Brain pericyte (primary cell): ENCODE measurements at regions not wholly inside any gene's neighbourhood (a gene's known extent, or its start where the extent isn't known, plus 50 kb on each side); places are given as distances from the start of the nearest gene placed in this dataset.

Experiments used
- DNase-seq: peaks from one replicate; pipeline ENCODE4 v3.0.0-alpha.2; 2012; ENCODE audit warnings: low read depth, low spot score

DNA sequence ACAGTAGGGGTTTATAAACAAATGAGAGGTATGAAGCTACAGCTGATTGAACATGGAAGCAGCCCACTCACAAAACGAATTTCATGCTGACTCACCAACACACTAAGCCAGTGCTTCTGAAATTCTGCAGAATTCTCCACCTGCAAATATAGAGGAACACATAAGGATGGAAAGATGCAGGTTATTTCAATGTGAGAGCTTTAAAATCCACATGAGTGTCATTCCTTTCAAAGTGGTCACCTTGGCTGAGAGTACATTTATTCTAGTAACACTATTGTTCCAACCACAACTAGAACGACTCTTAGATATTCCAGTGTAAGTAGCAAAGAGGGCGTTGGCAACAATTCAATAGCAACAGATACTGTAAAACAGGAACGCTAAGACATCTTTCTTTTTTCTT lies 189.9 kb upstream of the TSC22D2 start:
- DNase-seq: no peak

DNA sequence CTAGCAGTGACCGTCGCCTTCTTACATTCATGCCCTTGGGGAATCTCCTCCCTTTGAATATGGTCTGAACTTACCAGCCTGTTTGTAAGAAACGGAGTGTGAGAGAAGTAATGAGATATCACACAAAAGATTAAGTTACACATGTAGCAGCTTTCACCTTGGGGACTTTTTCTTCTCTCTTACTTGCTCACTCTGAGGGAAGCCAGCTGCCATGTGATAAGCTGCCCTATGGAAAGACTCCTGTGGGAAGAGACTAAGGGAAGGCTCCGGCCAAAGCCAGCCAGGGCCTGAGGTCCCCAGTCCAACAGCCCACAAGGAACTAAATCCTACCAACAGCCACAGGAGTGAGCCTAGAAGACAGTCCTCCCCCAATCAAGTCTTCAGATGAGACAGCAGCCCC lies 190.4 kb upstream of the TSC22D2 start:
- DNase-seq: no peak

DNA sequence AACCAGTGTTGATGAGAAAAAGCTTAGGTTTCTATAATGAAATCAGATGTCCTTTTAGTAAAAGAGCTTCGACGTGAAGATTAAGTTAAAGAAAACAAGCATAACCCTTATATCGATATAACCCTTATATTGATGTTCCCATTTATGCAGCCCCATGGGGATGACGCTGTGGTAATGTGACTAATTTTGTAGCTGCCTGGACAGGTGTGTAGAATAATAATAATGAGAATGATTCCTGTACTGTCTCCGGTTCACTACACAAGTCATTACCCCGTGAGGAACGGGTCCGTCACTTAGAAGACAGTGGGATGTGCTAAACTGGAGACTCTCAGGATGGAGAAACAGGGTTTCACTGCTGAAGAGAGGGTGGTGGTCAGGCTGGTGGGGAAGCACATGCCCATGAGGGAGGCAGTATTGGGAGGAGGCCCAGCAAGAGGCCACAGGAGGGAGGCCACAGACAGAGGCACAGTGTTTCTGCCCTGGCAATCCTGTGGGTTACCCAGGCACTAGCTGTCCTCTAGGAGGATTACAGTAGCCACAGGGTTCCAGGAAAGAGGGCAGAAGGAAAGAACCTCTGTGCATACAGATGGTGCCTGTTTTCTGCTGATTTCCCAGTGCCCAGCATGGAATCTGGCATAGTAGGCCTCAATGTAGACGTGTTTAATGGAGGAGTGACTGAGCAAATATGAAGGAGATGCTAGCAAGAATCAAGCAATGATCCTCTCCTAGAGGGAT lies 191.1 kb upstream of the TSC22D2 start:
- no peak for DNase-seq

DNA sequence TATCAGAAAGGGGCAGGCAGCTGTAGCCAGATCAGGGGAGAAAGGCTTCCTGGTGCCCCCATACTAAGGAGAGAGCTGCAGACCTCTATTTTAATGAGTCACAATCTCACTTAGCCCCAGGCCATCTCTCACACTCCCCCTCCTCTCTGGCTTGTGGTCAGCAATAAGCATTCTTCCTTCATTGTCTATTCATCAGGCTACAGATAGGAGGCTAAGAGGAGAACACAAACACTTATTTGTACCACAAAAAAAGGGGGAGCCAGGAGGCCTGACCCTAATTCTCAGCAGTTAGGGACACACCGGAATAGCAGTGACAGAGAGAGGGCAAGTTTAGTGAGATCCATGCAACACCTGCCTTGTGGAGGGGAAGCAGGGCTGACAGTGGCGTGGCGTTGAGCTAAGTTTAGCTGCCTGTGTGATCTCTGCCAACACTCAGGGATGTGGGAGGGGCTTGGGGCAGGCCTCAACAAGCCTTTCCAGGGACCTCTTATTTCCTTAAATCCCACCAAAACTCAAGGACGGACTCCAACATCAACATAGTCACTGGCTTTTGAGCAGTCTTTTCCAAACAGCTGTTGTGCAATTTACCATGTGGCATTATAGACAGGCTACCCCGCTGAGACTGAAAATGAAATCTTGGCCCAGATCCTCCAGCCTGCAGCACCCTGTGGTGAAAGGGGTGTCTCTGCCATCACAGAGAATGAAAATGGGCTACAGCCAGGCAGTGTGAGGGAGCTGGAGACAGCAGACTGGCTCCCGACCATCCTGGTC lies 191.9 kb upstream of the TSC22D2 start:
- peak; percentile 91 for DNase-seq

DNA sequence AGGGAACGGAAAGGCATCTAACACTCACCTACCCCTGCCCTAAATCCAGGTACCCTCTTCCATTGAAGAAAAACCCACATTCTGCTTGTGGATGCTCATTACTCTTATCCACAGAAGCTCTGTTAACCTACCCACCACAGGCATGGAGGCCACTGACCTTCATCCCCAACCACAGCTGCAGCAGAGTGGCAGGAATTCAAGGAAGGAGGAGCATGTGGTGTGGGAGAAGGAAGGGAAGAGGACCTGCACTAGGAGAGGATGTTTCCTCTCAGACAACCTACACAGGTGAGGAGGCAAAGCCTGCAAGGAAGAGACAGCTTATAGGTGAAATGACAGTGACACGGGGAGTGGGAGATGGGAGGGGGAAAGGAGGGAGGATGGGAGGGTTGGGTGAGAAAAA lies 192.5 kb upstream of the TSC22D2 start:
- no peak for DNase-seq

DNA sequence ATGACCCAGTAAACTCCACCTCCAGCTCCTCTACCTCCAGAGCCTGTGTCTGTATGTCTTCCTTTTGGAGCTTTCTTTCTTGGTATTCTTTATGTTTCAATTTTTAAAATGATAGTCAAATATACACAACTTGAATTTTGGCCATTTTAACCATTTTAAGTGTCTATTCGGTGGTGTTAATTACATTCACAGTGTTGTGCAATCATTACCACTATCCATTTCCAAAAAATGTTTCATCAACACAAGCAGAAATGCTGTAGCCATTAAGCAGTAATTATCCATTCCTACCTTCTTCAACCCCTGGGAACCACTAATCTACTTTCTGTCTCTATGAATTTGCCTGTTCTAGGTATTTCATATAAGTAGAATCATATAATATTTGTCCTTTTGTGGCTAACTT lies 194.5 kb upstream of the TSC22D2 start:
- no peak for DNase-seq

DNA sequence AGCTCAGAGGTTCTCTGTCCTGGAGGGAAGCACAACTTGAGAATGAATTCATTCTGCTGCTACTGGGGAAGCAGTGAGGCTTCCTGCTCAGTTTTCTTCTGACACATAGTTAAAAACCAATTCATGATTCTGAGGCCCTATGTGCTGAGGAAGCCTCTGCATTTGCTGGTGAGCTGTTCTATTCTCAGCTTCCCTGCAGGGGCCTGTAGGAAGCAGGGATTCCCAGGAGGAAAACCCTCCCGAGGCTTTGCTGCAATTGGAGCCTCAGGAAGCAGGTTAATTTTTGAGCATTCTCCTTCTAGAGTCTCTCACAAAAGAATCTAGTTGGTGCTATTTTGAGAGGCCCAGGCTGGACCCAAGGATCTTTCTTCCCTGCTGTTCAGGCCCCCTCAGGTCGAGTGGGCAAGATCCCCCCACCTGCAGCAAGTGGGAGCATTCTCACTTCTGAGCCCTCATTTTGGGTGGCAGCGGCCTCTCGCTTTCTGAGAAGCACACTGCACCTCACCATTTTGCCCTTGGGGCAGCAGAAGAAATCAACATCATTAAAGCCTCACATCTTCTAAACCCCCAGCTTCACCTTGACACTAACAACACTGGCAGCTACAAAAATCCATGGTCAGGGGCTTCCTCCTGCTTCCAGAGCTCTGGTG lies 197.5 kb upstream of the TSC22D2 start:
- DNase-seq: no peak

DNA sequence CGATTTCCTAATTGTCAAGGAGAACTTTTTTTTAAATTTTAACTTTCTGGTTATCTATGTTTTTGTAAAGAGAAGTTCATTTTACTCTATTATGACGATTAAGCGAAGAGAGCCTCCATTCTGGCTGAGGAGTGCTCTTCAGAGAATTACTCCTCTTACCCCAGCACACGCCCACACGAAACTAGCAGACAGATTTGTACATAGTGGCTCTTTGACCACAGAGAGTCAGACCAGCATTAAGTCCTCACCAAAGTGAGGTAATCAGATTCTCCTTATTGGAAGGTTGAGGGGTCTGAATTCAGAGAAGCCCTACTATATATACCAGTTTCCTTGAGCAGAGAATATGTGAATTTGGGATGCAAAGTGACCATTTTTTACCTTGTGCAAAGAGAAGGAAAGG lies 204.8 kb upstream of the TSC22D2 start:
- DNase-seq: no peak

DNA sequence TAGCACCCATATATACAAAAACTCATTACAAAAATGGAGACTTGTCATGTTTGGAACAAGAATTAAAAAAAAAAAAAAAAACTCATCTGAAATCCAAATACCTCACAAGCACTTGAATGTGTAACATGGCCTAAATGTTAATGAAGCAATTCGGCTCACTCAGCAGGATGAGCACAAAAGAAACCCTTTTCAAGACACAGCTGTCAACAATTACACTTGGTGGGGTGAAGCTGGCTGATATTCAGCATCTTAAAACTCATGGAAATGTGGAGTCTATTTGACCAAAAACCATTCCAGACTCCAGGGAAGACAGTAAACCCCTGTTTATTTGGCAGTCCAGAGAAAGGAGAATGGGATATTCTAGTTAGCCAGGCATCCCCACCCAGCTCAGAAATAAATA lies 205.4 kb upstream of the TSC22D2 start:
- DNase-seq: no peak

DNA sequence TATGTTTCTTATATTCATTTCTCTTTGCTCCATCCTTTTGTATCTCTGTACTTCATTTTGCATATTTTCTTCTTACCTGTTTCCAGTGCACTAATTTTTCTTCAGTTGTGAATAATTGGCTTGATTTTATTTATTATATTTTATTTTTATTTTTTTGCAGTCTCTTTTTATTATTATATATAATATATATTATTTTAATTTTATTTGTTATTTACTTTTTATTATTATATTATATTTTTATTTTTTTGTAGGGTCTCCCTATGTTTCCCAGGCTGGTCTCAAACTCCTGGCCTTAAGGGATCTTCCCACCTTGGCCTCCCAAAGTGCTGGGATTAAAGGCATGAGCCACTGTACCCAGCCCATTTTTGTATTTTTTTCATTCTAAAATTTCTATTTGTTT lies 213.1 kb upstream of the TSC22D2 start:
- no peak for DNase-seq

DNA sequence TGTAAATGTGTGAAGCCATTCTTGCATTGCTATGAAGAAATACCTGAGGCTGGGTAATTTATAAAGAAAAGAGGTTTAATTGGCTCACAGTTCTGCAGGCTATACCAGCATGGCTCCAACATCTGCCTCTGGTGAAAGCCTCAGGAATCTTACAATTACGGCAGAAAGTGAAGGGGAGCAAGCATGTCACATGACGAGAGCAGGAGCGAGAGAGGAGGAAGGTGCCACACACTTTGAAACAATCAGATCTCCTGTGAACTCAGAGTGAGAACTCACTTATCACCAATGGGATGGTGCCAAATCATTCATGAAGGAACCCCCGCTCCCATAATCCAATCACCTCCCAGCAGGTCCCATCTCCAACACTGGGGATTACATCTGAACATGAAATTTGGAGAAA lies 213.6 kb upstream of the TSC22D2 start:
- no peak for DNase-seq

DNA sequence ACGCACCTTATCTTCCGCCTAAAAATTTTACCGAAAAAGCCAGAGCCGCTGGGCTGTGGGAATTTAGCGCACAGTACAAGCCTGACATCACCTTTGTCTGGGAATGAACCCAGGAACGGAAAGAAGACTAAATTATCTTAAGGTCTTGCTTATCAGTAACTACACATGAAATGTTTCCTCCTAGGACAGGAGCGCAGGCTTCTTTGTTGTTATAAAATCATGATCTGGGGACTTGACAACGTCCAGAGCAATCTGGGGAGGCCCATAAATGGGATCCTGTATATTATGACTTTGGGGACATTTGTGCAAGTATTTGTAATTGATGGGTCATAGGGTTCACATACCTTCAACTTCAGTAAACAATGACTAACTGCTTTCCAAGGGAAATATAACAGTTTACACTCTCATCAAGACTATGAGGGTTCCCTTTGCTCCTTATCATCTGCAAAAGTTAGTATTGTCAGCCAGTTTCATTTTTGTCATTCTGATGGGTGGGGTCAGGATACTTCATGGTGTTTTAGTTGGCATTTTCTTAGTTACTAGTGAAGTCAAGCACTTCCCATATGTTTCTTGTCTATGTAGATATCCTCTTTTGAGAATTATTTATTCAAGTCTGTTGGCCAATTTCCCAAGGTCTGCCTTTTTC lies 213.9 kb upstream of the PFN2 start:
- DNase-seq: no peak

DNA sequence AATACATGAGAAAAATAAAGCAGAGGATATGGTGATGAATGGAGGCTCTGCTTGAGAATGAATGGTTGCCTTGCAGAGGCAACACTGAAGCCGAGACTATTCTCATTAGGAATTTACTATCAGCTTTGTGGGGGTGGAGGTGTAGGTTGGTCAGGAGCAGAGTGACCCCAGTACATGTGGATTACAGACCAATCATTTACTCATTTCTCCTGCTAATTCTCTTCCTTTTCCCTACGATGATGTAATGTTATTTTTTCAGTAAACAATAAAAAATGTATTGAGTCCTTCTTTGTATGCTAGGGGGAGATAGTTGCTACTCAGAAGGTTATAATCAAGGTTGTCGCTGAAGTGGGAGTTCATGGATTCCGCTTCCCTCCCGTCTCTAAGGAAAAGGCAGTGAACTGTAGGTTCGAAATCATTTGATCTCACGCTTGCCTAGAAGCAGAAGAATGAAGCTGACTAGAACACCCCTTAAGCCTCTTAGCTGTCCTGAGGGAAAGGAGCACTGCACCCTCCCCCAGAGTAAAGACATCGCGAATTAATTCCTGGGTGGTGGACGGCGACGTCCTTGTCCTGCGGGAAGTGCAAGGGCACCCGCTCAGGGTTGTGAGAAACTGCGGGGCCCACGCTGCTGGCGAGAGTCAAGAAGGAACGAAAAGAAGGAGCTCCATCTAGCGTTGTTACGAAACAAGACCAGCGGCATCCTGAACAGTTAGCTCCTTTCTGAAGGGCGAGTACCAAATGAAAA lies 213.2 kb upstream of the PFN2 start:
- DNase-seq: peak; percentile 25

DNA sequence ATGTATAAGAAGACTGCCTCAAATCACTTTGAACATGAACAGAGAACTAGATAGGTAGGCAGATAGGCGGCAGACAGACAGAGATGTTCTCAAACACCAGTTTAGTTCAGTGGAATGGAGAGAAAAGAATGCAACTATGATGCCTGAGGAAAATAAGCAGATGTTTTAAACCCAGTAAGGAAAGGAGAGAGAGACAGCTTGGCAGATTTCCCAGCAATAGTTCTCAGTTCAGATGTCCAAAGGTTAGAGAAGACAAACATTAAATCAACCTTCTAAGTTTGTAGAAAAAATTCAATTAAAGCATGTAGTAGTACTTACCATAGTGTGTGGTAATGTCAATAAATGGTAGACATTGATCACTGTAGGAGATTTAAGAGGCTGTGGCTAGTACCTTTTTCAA lies 209.6 kb upstream of the PFN2 start:
- peak; percentile 82 for DNase-seq

DNA sequence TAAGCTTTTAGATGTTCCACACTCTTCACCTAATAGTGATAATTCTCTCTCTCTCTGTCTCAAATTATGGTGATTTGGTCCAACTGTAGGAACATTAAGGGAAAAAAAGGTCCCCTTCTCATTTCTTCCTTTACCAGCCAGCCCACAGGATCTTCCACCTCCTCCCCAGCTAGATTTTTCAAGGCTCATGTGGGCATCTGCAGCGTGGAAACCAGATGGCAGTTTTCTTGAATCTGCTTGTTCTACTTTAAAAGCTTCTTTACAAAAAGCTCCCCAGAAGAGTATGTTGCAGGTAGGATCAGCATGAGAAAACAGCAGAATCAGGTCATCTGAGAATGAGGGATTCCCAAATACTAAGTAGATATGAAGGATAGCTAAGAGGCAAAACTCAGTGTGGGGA lies 208.6 kb upstream of the PFN2 start:
- DNase-seq: no peak

DNA sequence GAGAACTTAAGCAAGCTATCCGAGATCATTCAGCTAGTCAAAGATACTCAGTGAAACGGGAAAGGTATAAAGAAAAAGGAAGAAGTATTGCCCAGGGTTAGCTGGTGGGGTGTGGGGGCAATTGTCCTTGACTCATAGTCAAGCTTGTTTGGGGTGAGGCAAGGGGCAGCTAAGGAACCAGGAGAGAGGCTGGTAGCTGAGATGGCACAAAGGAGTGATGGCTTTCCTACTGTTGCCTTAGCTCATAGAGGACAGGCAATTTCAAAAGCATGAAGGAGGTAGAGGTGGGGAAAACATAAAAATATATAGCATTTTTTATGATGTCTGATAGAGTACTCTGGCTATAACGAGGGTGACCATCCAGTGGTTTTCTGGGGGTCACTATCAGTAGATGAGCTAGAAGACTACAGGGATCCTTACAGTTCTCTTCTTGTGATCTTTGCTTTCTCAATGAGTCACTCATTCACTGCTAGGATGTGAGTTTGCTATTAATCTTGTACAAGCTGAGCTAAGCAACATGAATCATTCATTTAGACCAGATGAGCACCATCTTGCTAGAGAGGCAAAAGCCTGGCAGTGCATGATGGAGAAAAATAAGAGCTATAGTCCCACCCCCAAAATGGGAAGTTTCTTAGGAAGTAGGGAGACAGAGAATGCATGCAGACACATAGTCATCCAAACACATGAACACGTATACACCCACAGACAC lies 207.1 kb upstream of the PFN2 start:
- peak; percentile 30 for DNase-seq

DNA sequence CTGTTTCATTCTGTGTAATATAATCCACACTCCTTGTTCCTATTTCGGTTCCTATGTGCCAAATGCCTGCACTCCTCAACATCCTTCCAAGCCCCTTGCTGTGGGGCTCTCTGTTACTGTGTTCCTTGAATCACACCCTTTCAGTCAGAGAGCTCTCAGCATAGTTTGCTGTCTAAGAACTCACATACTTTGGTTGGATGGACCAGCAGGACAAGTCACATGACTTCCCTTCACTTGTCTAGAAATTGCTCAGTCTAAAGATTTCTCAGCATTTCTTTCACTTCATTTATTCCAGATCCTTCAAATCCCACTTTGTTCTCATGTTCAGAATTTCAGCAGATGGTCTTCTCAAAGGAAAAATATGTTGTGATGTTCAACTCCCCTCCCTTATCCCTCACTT lies 203.5 kb upstream of the PFN2 start:
- DNase-seq: no peak

DNA sequence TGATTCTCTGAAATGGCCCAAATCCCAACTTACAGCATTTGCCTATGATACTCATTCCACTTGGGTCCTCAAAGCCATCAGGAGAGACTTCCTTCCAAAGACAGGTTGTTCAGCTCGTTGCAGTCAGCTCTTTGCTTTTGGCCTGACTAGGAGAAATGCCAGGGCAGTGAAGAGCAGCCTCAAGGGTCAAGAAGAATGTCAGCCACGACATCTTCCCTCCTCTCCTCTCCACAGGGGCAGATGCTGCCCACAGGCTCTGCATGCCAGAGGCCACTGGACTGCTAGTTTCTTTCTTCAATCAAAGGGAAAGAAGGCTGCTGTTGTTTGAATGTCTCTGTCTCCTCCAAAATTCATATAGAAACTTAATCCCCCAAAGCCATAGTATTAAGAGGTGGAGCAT lies 201.7 kb upstream of the PFN2 start:
- no peak for DNase-seq

DNA sequence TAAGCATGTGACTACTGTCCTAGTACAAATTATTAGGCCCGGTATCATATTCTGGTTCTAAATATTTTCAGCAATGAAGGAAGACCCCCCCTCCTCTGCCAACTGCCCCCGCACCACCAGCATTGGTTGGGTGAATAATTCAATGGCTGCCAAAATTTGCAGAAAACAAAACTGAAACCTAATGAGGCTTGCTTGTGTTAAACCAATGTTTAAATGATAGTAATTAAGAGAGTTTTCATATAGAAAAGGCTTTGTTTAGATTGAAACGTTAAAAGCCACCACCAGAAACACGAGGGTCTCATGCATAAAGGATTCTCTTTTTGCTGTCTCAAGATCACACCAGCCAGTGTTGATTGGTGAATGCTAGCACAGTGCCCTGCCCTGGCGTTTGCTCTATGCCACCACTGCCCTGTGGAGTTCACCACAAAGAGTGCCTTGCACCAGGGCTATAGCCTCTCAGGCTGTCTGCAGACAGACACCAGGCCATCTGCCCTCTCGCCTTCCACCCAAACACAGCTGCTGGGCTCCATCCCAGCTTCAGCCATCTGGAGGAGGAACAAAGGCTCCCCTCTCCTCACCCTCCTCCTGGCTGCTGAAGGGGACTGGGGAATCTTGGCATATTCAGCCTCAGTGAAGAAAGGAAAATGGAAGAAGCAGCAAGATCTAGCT lies 200.3 kb upstream of the PFN2 start:
- DNase-seq: no peak

DNA sequence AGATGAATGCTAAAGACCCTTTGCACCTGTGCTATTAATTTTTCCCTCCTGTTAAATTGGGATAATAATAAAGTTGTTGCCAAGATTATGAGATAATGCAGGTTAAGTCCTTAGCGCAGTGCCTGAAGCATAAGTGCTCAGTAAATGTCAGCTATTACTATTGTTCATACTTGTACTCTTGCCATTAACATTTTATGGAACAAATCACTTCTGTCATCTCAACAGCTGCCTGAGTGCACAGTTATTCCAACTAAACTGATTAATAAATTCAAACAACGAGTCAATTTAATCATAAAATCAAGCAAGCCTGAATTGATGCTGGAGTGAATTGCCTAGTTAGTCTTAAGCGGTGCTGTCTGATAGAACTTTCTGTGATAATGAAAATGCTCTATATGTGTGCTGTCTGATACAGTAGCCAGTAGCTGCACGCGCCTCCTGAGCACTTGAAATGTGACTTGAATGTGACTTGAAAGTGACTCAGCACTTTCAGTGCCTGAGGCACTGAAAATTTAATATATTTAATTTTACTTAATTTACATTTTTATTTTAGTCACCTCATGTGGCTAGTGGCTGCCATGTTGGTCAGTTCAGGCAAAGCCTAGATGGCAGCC lies 198.7 kb upstream of the PFN2 start:
- DNase-seq: no peak
